ENCODE measurements at regions not wholly inside any gene's neighbourhood (a gene's known extent, or its start where the extent isn't known, plus 50 kb on each side); places are given as distances from the start of the nearest gene placed in this dataset.

DNA sequence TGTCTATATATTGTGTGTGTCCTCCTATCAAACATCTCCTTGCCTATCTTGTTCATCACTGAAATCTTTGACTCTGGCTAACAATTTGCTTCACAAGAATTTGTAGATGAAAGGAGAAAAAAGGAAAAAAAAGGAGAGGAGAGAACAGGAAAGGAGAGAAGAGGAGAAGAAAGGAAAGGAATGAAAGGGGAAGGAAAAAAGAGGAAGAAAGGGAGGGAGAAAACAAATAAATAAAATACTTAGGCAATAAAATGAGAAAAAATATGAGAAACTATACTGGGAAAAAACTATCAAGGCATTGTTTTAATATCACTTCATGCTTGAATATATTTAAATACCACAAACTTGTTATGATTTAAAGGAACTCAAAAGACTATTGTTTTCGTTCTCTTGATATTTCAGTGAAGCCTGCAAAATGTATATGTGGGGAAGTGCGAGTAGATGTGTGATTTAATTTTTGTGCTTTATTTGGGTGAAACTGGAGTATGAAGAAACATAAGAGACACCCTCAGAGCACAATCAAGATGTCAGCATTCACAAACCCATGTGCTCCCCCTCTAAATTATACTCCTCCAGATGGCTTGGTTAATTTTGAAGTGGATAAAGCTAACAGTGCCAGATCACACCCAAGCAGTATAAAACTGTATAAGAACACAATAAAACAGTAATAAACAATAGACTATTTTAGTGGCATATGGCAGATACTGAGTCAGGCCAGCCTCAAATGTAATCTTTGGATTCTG, 205.7 kb upstream of the SAMSN1 start:
- CTCF ChIA-PET: interaction anchor here (0.7 kb wide), 1 partner anchor 665 kb away, joined by 4 read pairs; no protein-coding TSS in a partner anchor
- TF ChIP-seq KLF1 (tag by site-specific recombination; IDR thresholded peaks at IDR 0.05): no peak
- TF ChIP-seq ZNF324 (tag by site-specific recombination; IDR thresholded peaks at IDR 0.05): no peak
- TF ChIP-seq ZNF211 (tag by site-specific recombination; IDR thresholded peaks at IDR 0.05; ENCODE audit: low read depth): no peak
- no peak for TF ChIP-seq OSR2 (tag by site-specific recombination; IDR thresholded peaks at IDR 0.05)
- TF ChIP-seq ZIC2 (tag by site-specific recombination; IDR thresholded peaks at IDR 0.05): no peak
- TF ChIP-seq ZNF692 (tag by site-specific recombination; IDR thresholded peaks at IDR 0.05): no peak
- TF ChIP-seq, protein P1, sequence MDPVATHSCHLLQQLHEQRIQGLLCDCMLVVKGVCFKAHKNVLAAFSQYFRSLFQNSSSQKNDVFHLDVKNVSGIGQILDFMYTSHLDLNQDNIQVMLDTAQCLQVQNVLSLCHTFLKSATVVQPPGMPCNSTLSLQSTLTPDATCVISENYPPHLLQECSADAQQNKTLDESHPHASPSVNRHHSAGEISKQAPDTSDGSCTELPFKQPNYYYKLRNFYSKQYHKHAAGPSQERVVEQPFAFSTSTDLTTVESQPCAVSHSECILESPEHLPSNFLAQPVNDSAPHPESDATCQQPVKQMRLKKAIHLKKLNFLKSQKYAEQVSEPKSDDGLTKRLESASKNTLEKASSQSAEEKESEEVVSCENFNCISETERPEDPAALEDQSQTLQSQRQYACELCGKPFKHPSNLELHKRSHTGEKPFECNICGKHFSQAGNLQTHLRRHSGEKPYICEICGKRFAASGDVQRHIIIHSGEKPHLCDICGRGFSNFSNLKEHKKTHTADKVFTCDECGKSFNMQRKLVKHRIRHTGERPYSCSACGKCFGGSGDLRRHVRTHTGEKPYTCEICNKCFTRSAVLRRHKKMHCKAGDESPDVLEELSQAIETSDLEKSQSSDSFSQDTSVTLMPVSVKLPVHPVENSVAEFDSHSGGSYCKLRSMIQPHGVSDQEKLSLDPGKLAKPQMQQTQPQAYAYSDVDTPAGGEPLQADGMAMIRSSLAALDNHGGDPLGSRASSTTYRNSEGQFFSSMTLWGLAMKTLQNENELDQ (tag by site-specific recombination; IDR thresholded peaks at IDR 0.05; ENCODE audit: low read depth): no peak

DNA sequence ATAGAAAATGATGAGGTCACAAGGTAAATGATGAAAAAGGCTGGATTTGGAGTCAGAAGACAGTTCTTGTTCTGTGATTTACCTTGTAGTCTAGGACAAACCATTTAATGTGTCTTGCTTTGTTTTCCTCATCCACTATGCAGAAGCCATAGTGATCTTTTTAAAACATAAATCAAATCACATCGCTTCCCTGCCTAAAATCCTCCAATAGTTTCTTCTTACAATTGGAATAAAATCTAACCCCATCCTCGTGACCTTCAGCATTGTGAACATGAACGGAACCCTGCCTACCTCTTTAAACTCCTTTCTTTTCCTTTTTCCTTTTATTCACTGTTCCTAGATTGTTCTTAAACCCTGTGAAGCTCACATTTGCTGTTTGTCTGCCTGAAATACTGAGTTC, 204.9 kb upstream of the SAMSN1 start:
- no peak overlapping the region for H3K27ac ChIP-seq (ENCODE audit: extremely low read depth, low read depth, low read length)
- no peaks in the 10 kb centered on the region for H3K4me1 ChIP-seq (ENCODE audit: control insufficient read depth, insufficient read depth, low read length)
- no peaks in the 10 kb centered on the region for H3K36me3 ChIP-seq (ENCODE audit: control insufficient read depth in 2 of 2, insufficient read depth in 1 of 2, low read length in 2 of 2)
- no peak overlapping the region for H3K4me3 ChIP-seq (ENCODE audit: low read depth, low read length)
- TF ChIP-seq KLF16 (tag by site-specific recombination; IDR thresholded peaks at IDR 0.05) (no peak), ZNF639 (tag by site-specific recombination; IDR thresholded peaks at IDR 0.05) (no peak), ZBTB8A (tag by site-specific recombination; IDR thresholded peaks at IDR 0.05) (no peak), ZNF148 (tag by site-specific recombination; IDR thresholded peaks at IDR 0.05; ENCODE audit: borderline replicate concordance) (no peak), ZNF184 (tag by site-specific recombination; IDR thresholded peaks at IDR 0.05) (no peak), ZNF239 (tag by site-specific recombination; IDR thresholded peaks at IDR 0.05) (no peak)
- ChIA-PET CTCF (interaction anchor here (0.7 kb wide), 1 partner anchor 666 kb away, joined by 4 read pairs; no protein-coding TSS in a partner anchor), POLR2A (no interaction called here)
- no peaks in the 10 kb centered on the region for H3K9me3 ChIP-seq (ENCODE audit: control insufficient read depth, insufficient read depth, low read depth, low read length)

More for the DNA sequence above, 205.7 kb upstream of the SAMSN1 start:
- Histone ChIP-seq H3K36me3 (ENCODE audit: control insufficient read depth in 2 of 2, insufficient read depth in 1 of 2, low read length in 2 of 2) (no peaks in the 10 kb centered on the region), H3K9me3 (ENCODE audit: control insufficient read depth, insufficient read depth, low read depth, low read length) (no peaks in the 10 kb centered on the region), H3K4me1 (ENCODE audit: control insufficient read depth, insufficient read depth, low read length) (no peaks in the 10 kb centered on the region), H3K4me3 (ENCODE audit: low read depth, low read length) (no peak overlapping the region), H3K27ac (ENCODE audit: extremely low read depth, low read depth, low read length) (no peak overlapping the region)
- POLR2A ChIA-PET: no interaction called here

- Histone ChIP-seq H3K36me3 (ENCODE audit: control insufficient read depth in 2 of 2, insufficient read depth in 1 of 2, low read length in 2 of 2) (no peaks in the 10 kb centered on the region), H3K9me3 (ENCODE audit: control insufficient read depth, insufficient read depth, low read depth, low read length) (no peaks in the 10 kb centered on the region), H3K4me1 (ENCODE audit: control insufficient read depth, insufficient read depth, low read length) (no peaks in the 10 kb centered on the region), H3K27ac (ENCODE audit: extremely low read depth, low read depth, low read length) (no peak overlapping the region), H3K4me3 (ENCODE audit: low read depth, low read length) (no peak overlapping the region)
- ChIA-PET POLR2A (no interaction called here), CTCF (no interaction called here)
- TF ChIP-seq ZNF518A (tag by site-specific recombination; conservative IDR thresholded peaks at IDR 0.05; ENCODE audit: low read depth): no peak
- no peak for TF ChIP-seq PRDM4 (tag by site-specific recombination; IDR thresholded peaks at IDR 0.05)
These were observed 203.9 kb upstream of the SAMSN1 start for GRCh38 chr21:14750041-14750440.
